GM23338 (cell line): ENCODE measurements at regions not wholly inside any gene's neighbourhood (a gene's known extent, or its start where the extent isn't known, plus 50 kb on each side); places are given as distances from the start of the nearest gene placed in this dataset.

ENCODE experiments used
- ATAC-seq: fragments of 200-7000 bp; cut with Tn5 transposase; 3 replicates; pipeline ENCODE4 v1.9.1; 2020
- DNase-seq: peaks from one replicate; pipeline ENCODE4 v3.0.0-alpha.2; 2015; ENCODE audit warnings: low spot score
- H2AFZ ChIP-seq: fragments of 200-600 bp; sonication (generic); 2 replicates; pipeline ENCODE4 v1.8.0; 2016; ENCODE audit warnings: antibody characterized with exemption, mild to moderate bottlenecking, moderate library complexity
- H3F3A ChIP-seq: fragments of 200-600 bp; sonication (generic); replicated peaks from 2 replicates; pipeline ENCODE4 v1.8.0; 2017; ENCODE audit warnings: antibody characterized with exemption, mixed run types, low read depth
- H3K27ac ChIP-seq: fragments of 200-600 bp; sonication (generic); 2 replicates; pipeline ENCODE4 v1.6.1; 2016; ENCODE audit warnings: low read depth
- H3K27me3 ChIP-seq: fragments of 200-600 bp; sonication (generic); 2 replicates; pipeline ENCODE4 v1.8.0; 2016; ENCODE audit warnings: mild to moderate bottlenecking, mixed run types, moderate library complexity; ENCODE audit not compliant: insufficient read depth
- H3K36me3 ChIP-seq: fragments of 200-600 bp; sonication (generic); 2 replicates; pipeline ENCODE4 v1.8.0; 2016; ENCODE audit warnings: mild to moderate bottlenecking; ENCODE audit not compliant: insufficient read depth
- H3K4me1 ChIP-seq: fragments of 200-600 bp; sonication (generic); 2 replicates; pipeline ENCODE4 v1.8.0; 2016; ENCODE audit warnings: mild to moderate bottlenecking, moderate library complexity; ENCODE audit not compliant: insufficient read depth
- H3K4me2 ChIP-seq: fragments of 200-600 bp; sonication (generic); 2 replicates; pipeline ENCODE4 v1.7.1; 2017; ENCODE audit warnings: mixed run types
- H3K4me3 ChIP-seq: fragments of 200-600 bp; sonication (generic); 2 replicates; pipeline ENCODE4 v1.6.1; 2016; ENCODE audit warnings: mixed run types
- H3K79me2 ChIP-seq: fragments of 200-600 bp; sonication (generic); replicated peaks from 2 replicates; pipeline ENCODE4 v1.8.0; 2017; ENCODE audit warnings: mild to moderate bottlenecking; ENCODE audit not compliant: insufficient read depth
- H3K9me2 ChIP-seq: fragments of 200-600 bp; sonication (generic); 2 replicates; pipeline ENCODE4 v1.8.0; 2017; ENCODE audit not compliant: insufficient read depth
- H4K20me1 ChIP-seq: fragments of 200-600 bp; sonication (generic); replicated peaks from 2 replicates; pipeline ENCODE4 v1.8.0; 2017; ENCODE audit warnings: mild to moderate bottlenecking; ENCODE audit not compliant: insufficient read depth
- H3K27ac Mint-ChIP-seq: 2 replicates; pipeline ENCODE4 v1.8.0; 2020; ENCODE audit warnings: inconsistent platforms, mild to moderate bottlenecking, moderate library complexity, mixed read lengths
- H3K27me3 Mint-ChIP-seq: 3 replicates; pipeline ENCODE4 v1.8.0; 2022; ENCODE audit warnings: low read depth, mild to moderate bottlenecking, moderate library complexity, mixed read lengths, inconsistent platforms; ENCODE audit not compliant: insufficient read depth, poor library complexity
- H3K36me3 Mint-ChIP-seq: 3 replicates; pipeline ENCODE4 v1.8.0; 2021; ENCODE audit warnings: low read depth, mild to moderate bottlenecking, inconsistent platforms, moderate library complexity, mixed read lengths
- H3K4me1 Mint-ChIP-seq: 3 replicates; pipeline ENCODE4 v1.8.0; 2020; ENCODE audit warnings: mild to moderate bottlenecking, inconsistent platforms, mixed read lengths
- H3K4me3 Mint-ChIP-seq: 3 replicates; pipeline ENCODE4 v1.8.0; 2021; ENCODE audit warnings: moderate library complexity, mild to moderate bottlenecking, inconsistent platforms, mixed read lengths
- H3K9me3 Mint-ChIP-seq: 3 replicates; pipeline ENCODE4 v1.8.0; 2020; ENCODE audit warnings: moderate library complexity, mild to moderate bottlenecking, inconsistent platforms, mixed read lengths
- CREB1 ChIP-seq: fragments of 250-450 bp; sonication (Bioruptor Pico); IDR thresholded peaks from 2 replicates; pipeline ENCODE4 v1.5.0; 2020; ENCODE audit warnings: low read depth, mild to moderate bottlenecking, moderate library complexity
- ETS1 ChIP-seq: IDR thresholded peaks from 2 replicates; pipeline ENCODE4 v1.6.1; 2016; ENCODE audit warnings: antibody characterized with exemption
- JUNB ChIP-seq: IDR thresholded peaks from one replicate; pipeline ENCODE4 v1.6.1; 2016; ENCODE audit warnings: antibody characterized with exemption; ENCODE audit not compliant: unreplicated experiment
- NANOG ChIP-seq: IDR thresholded peaks from 2 replicates; pipeline ENCODE4 v1.6.1; 2016; ENCODE audit warnings: antibody characterized with exemption, borderline replicate concordance
- POLR2AphosphoS5 ChIP-seq: IDR thresholded peaks from 2 replicates; pipeline ENCODE4 v1.6.1; 2016; ENCODE audit warnings: antibody characterized with exemption, low read depth
- STAT1 ChIP-seq: IDR thresholded peaks from one replicate; pipeline ENCODE4 v1.6.1; 2016; ENCODE audit warnings: antibody characterized with exemption; ENCODE audit not compliant: unreplicated experiment
- ZNF114 ChIP-seq: fragments of 250-450 bp; sonication (Bioruptor Pico); IDR thresholded peaks from 2 replicates; pipeline ENCODE4 v1.5.0; 2020; ENCODE audit warnings: mild to moderate bottlenecking, moderate library complexity
- ZNF331 ChIP-seq: fragments of 250-450 bp; sonication (Bioruptor Pico); IDR thresholded peaks from 2 replicates; pipeline ENCODE4 v1.5.0; 2020; ENCODE audit warnings: low read depth, mild to moderate bottlenecking, moderate library complexity
- ZNF462 ChIP-seq: fragments of 250-450 bp; sonication (Bioruptor Pico); IDR thresholded peaks from 2 replicates; pipeline ENCODE4 v1.5.0; 2020; ENCODE audit warnings: mild to moderate bottlenecking, moderate library complexity
- TF ChIP-seq, protein P1 (sequence below), 2 experiments: fragments of 200-600 bp in 1 of 2; sonication (generic) in 1 of 2; conservative IDR thresholded peaks; 2 replicates each; pipeline versions ENCODE4 v1.5.1 to v1.6.1; 2016 to 2017; ENCODE audit warnings: antibody characterized with exemption in 2 of 2, low read depth in 2 of 2, mild to moderate bottlenecking in 2 of 2, moderate library complexity in 1 of 2

GRCh38 chr6:21299216-21299615 lies 294.3 kb upstream of the SOX4 start:
- Mint-ChIP-seq H3K27ac (no peak overlapping the region), H3K4me3 (no peak overlapping the region), H3K9me3 (peaks cover 7% of the 10 kb centered on the region; the same call in 2 of the 3 replicates), H3K27me3 (peaks cover 2% of the 10 kb centered on the region), H3K4me1 (no peaks in the 10 kb centered on the region), H3K36me3 (peaks cover 3% of the 10 kb centered on the region; the same call in 2 of the 3 replicates)
- H4K20me1 ChIP-seq: no peaks in the 10 kb centered on the region
- H3K9me2 ChIP-seq: no peaks in the 10 kb centered on the region
- no peaks in the 10 kb centered on the region for H3K79me2 ChIP-seq
- no peak overlapping the region for H2AFZ ChIP-seq
- H3K27ac ChIP-seq: no peak overlapping the region
- TF ChIP-seq POLR2AphosphoS5: no peak
- no peak for TF ChIP-seq JUNB
- no peak for TF ChIP-seq ZNF114 (CRISPR knock-in tag)
- no peak for TF ChIP-seq CREB1
- TF ChIP-seq STAT1: no peak
- TF ChIP-seq ZNF331 (CRISPR knock-in tag): no peak
- TF ChIP-seq, protein P1, sequence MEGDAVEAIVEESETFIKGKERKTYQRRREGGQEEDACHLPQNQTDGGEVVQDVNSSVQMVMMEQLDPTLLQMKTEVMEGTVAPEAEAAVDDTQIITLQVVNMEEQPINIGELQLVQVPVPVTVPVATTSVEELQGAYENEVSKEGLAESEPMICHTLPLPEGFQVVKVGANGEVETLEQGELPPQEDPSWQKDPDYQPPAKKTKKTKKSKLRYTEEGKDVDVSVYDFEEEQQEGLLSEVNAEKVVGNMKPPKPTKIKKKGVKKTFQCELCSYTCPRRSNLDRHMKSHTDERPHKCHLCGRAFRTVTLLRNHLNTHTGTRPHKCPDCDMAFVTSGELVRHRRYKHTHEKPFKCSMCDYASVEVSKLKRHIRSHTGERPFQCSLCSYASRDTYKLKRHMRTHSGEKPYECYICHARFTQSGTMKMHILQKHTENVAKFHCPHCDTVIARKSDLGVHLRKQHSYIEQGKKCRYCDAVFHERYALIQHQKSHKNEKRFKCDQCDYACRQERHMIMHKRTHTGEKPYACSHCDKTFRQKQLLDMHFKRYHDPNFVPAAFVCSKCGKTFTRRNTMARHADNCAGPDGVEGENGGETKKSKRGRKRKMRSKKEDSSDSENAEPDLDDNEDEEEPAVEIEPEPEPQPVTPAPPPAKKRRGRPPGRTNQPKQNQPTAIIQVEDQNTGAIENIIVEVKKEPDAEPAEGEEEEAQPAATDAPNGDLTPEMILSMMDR (conservative IDR thresholded peaks at IDR 0.05; ENCODE audit: low read depth in 2 of 2): no peak
- TF ChIP-seq NANOG: no peak
- no peak for TF ChIP-seq ETS1
- TF ChIP-seq ZNF462 (CRISPR knock-in tag): no peak
- H3K4me2 ChIP-seq: no peak overlapping the region
- DNase-seq (no peak), ATAC-seq (no peak)
- H3F3A ChIP-seq: no peaks in the 10 kb centered on the region
- no peak overlapping the region for H3K4me3 ChIP-seq
- H3K27me3 ChIP-seq: no peaks in the 10 kb centered on the region
- H3K36me3 ChIP-seq: no peaks in the 10 kb centered on the region
- H3K4me1 ChIP-seq: no peaks in the 10 kb centered on the region
